ENCODE measurements at regions not wholly inside any gene's neighbourhood (a gene's known extent, or its start where the extent isn't known, plus 50 kb on each side); places are given as distances from the start of the nearest gene placed in this dataset.

- H3K4me1 ChIP-seq (ENCODE audit: control insufficient read depth, insufficient read depth, low read length) = no peaks in the 10 kb centered on the region
- BruUV-seq (replicated peaks) = no TSS peak
- ChIA-PET CTCF (no interaction called here), POLR2A (no interaction called here)
- H3K27me3 ChIP-seq (ENCODE audit: control insufficient read depth, insufficient read depth, low read length) = no peaks in the 10 kb centered on the region
- TF ChIP-seq CTCF (IDR thresholded peaks at IDR 0.05) (no peak), SIN3A (IDR thresholded peaks at IDR 0.05; ENCODE audit: borderline replicate concordance, insufficient read depth, low read depth, low read length) (no peak), TCF7L2 (IDR thresholded peaks at IDR 0.05; ENCODE audit: low read depth, low read length) (no peak), REST (IDR thresholded peaks at IDR 0.05; ENCODE audit: insufficient read depth in 1 of 2, low read depth in 2 of 2, low read length in 1 of 2) (no peak), POLR2AphosphoS5 (IDR thresholded peaks at IDR 0.05; ENCODE audit: low read depth, low read length) (no peak)
- H3K27ac ChIP-seq (ENCODE audit: low read length) = no peak overlapping the region
- no peaks in the 10 kb centered on the region for H3K9me3 ChIP-seq (ENCODE audit: control insufficient read depth, insufficient read depth, low read depth, low read length)
- in situ Hi-C loops (cut with HindIII; ENCODE audit: low pct_unique_long_range_greater_than_20kb, low sequenced_read_pairs) (no loop called here), intact Hi-C loops (cut with micrococcal nuclease; ENCODE audit: unreplicated experiment) (no loop called here)
- H3K4me3 ChIP-seq (ENCODE audit: low read depth in 2 of 2, low read length in 2 of 2) = no peak overlapping the region
- H3K36me3 ChIP-seq (ENCODE audit: control insufficient read depth, insufficient read depth, low read length) = no peaks in the 10 kb centered on the region
- DNase-seq (ENCODE audit: low read depth, low spot score) = no peak
- no peak for ATAC-seq
These were observed 143.8 kb downstream of the GPAT3 start for GRCh38 chr4:83679692-83680091.

DNA sequence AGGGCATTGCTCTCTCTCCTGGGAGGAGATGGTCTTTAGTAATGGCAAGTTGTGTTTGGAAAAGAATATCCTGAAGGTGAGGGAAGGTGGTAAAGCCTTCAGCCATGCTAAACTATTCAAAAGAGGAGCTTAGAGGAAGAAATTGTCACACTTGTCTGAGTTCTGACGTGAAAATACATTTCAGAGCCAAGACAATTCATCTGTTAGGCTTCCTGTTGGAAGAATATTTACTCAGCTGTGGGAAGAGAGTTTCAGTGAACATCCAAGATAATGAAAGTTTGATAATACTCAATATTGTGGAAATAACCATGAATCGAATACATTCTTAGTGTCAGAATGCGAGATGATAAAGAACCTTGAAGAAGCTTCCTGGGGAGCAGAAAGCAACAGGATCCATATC lies 143.3 kb downstream of the GPAT3 start:
- intact Hi-C loops (cut with micrococcal nuclease; ENCODE audit: unreplicated experiment) (no loop called here), in situ Hi-C loops (cut with HindIII; ENCODE audit: low pct_unique_long_range_greater_than_20kb, low sequenced_read_pairs) (no loop called here)
- Histone ChIP-seq H3K27me3 (ENCODE audit: control insufficient read depth, insufficient read depth, low read length) (no peaks in the 10 kb centered on the region), H3K4me3 (ENCODE audit: low read depth in 2 of 2, low read length in 2 of 2) (no peak overlapping the region), H3K9me3 (ENCODE audit: control insufficient read depth, insufficient read depth, low read depth, low read length) (no peaks in the 10 kb centered on the region), H3K4me1 (ENCODE audit: control insufficient read depth, insufficient read depth, low read length) (no peaks in the 10 kb centered on the region), H3K27ac (ENCODE audit: low read length) (no peak overlapping the region), H3K36me3 (ENCODE audit: control insufficient read depth, insufficient read depth, low read length) (no peaks in the 10 kb centered on the region)
- POLR2A ChIA-PET = no interaction called here
- CTCF ChIA-PET = no interaction called here
- no TSS peak for BruUV-seq (replicated peaks)
- no peak for TF ChIP-seq CTCF (IDR thresholded peaks at IDR 0.05)
- TF ChIP-seq POLR2AphosphoS5 (IDR thresholded peaks at IDR 0.05; ENCODE audit: low read depth, low read length) = no peak
- no peak for TF ChIP-seq SIN3A (IDR thresholded peaks at IDR 0.05; ENCODE audit: borderline replicate concordance, insufficient read depth, low read depth, low read length)
- TF ChIP-seq TCF7L2 (IDR thresholded peaks at IDR 0.05; ENCODE audit: low read depth, low read length) = no peak
- TF ChIP-seq REST (IDR thresholded peaks at IDR 0.05; ENCODE audit: insufficient read depth in 1 of 2, low read depth in 2 of 2, low read length in 1 of 2) = no peak
- ATAC-seq = no peak
- DNase-seq (ENCODE audit: low read depth, low spot score) = no peak
